H9 (cell line): ENCODE measurements at regions not wholly inside any gene's neighbourhood (a gene's known extent, or its start where the extent isn't known, plus 50 kb on each side); places are given as distances from the start of the nearest gene placed in this dataset.

ENCODE experiments used
- DNase-seq: peaks from one replicate; pipeline ENCODE4 v3.0.0-alpha.2; 2017
- H2AFZ ChIP-seq: one replicate; pipeline ENCODE4 v1.6.1; 2013; ENCODE audit warnings: mild to moderate bottlenecking, low read length, control low read depth, moderate library complexity
- H2AK5ac ChIP-seq: 2 replicates; pipeline ENCODE4 v1.6.1; 2013; ENCODE audit warnings: low read length, control low read depth, mixed read lengths; ENCODE audit not compliant: insufficient read length
- H2BK120ac ChIP-seq: one replicate; pipeline ENCODE4 v1.6.1; 2013; ENCODE audit warnings: low read depth, mild to moderate bottlenecking, low read length, control low read depth, inconsistent platforms; ENCODE audit not compliant: poor library complexity, severe bottlenecking
- H2BK12ac ChIP-seq: 2 replicates; pipeline ENCODE4 v1.6.1; 2013; ENCODE audit warnings: low read length, control low read depth, mixed read lengths, low read depth; ENCODE audit not compliant: insufficient read length
- H2BK15ac ChIP-seq: 2 replicates; pipeline ENCODE4 v1.6.1; 2013; ENCODE audit warnings: low read depth, low read length, control low read depth
- H2BK20ac ChIP-seq: one replicate; pipeline ENCODE4 v1.6.1; 2013; ENCODE audit warnings: low read depth, mild to moderate bottlenecking, low read length, control low read depth, inconsistent platforms; ENCODE audit not compliant: poor library complexity, severe bottlenecking
- H2BK5ac ChIP-seq: 2 replicates; pipeline ENCODE4 v1.6.1; 2013; ENCODE audit warnings: low read length, control low read depth, mixed read lengths; ENCODE audit not compliant: insufficient read length
- H3K14ac ChIP-seq: 2 replicates; pipeline ENCODE4 v1.6.1; 2013; ENCODE audit warnings: low read length, control low read depth; ENCODE audit not compliant: insufficient read depth
- H3K18ac ChIP-seq: 2 replicates; pipeline ENCODE4 v1.6.1; 2013; ENCODE audit warnings: low read depth, mild to moderate bottlenecking, mixed read lengths, low read length, control low read depth; ENCODE audit not compliant: insufficient read length
- H3K23ac ChIP-seq: 2 replicates; pipeline ENCODE4 v1.6.1; 2013; ENCODE audit warnings: low read length, control low read depth, mixed read lengths, low read depth; ENCODE audit not compliant: insufficient read length
- H3K23me2 ChIP-seq: 2 replicates; pipeline ENCODE4 v1.6.1; 2013; ENCODE audit warnings: low read depth, mild to moderate bottlenecking, mixed read lengths, low read length, control low read depth; ENCODE audit not compliant: insufficient read length, poor library complexity, severe bottlenecking
- H3K27ac ChIP-seq: 2 replicates; pipeline ENCODE4 v1.5.1; 2013; ENCODE audit warnings: low read length, control low read depth, mixed read lengths, low read depth; ENCODE audit not compliant: insufficient read length
- H3K27me3 ChIP-seq: 2 replicates; pipeline ENCODE4 v1.6.1; 2013; ENCODE audit warnings: low read length, control low read depth, inconsistent platforms; ENCODE audit not compliant: insufficient read depth
- H3K4ac ChIP-seq: 2 replicates; pipeline ENCODE4 v1.6.1; 2013; ENCODE audit warnings: low read depth, mild to moderate bottlenecking, control low read depth, inconsistent platforms, low read length, moderate library complexity
- H3K4me1 ChIP-seq: 2 replicates; pipeline ENCODE4 v1.6.1; 2013; ENCODE audit warnings: low read length, control low read depth, inconsistent platforms; ENCODE audit not compliant: insufficient read depth
- H3K4me2 ChIP-seq: 2 replicates; pipeline ENCODE4 v1.6.1; 2013; ENCODE audit warnings: low read length, control low read depth, mixed read lengths; ENCODE audit not compliant: insufficient read length, insufficient read depth
- H3K56ac ChIP-seq: 2 replicates; pipeline ENCODE4 v1.6.1; 2013; ENCODE audit warnings: low read depth, mild to moderate bottlenecking, mixed read lengths, low read length, control low read depth; ENCODE audit not compliant: insufficient read length
- H3K79me1 ChIP-seq: 2 replicates; pipeline ENCODE4 v1.6.1; 2013; ENCODE audit warnings: low read depth, mild to moderate bottlenecking, moderate library complexity, low read length, control low read depth, inconsistent platforms; ENCODE audit not compliant: insufficient read depth, poor library complexity, severe bottlenecking
- H3K79me2 ChIP-seq: 2 replicates; pipeline ENCODE4 v1.6.1; 2013; ENCODE audit warnings: low read length, control low read depth, inconsistent platforms; ENCODE audit not compliant: insufficient read depth
- H3K9ac ChIP-seq: 2 replicates; pipeline ENCODE4 v1.6.1; 2013; ENCODE audit warnings: low read length, control low read depth, mixed read lengths; ENCODE audit not compliant: insufficient read length; ENCODE audit errors: extremely low read depth
- H3K9me3 ChIP-seq: one replicate; pipeline ENCODE4 v1.6.1; 2013; ENCODE audit warnings: low read depth, low read length, inconsistent platforms; ENCODE audit not compliant: control insufficient read depth
- H3T11ph ChIP-seq: one replicate; pipeline ENCODE4 v1.6.1; 2013; ENCODE audit warnings: mild to moderate bottlenecking, low read length, control low read depth, inconsistent platforms
- H4K20me1 ChIP-seq: one replicate; pipeline ENCODE4 v1.6.1; 2013; ENCODE audit not compliant: control insufficient read depth, insufficient read length, insufficient read depth
- H4K5ac ChIP-seq: 2 replicates; pipeline ENCODE4 v1.6.1; 2013; ENCODE audit warnings: low read depth, mild to moderate bottlenecking, mixed read lengths, low read length, control low read depth; ENCODE audit not compliant: insufficient read length
- H4K8ac ChIP-seq: replicated peaks from 2 replicates; pipeline ENCODE4 v1.6.1; 2013; ENCODE audit warnings: low read length, control low read depth, mixed read lengths, low read depth; ENCODE audit not compliant: insufficient read length
- H4K91ac ChIP-seq: 2 replicates; pipeline ENCODE4 v1.6.1; 2013; ENCODE audit warnings: low read depth, mild to moderate bottlenecking, moderate library complexity, mixed read lengths, low read length, control low read depth; ENCODE audit not compliant: insufficient read length
- H3K27ac Mint-ChIP-seq, 3 experiments: 2 replicates in 2 of 3; 3 replicates in 1 of 3; pipeline ENCODE4 v1.8.0; 2020 to 2021; ENCODE audit warnings: mixed read lengths in 3 of 3, mild to moderate bottlenecking in 1 of 3, moderate library complexity in 1 of 3
- H3K27me3 Mint-ChIP-seq: 2 replicates; pipeline ENCODE4 v1.8.0; 2021; ENCODE audit warnings: low read depth, mild to moderate bottlenecking, moderate library complexity, mixed read lengths
- H3K36me3 Mint-ChIP-seq, 3 experiments: 2 replicates in 2 of 3; 3 replicates in 1 of 3; pipeline ENCODE4 v1.8.0; 2020 to 2021; ENCODE audit warnings: low read depth in 3 of 3, mixed read lengths in 3 of 3; ENCODE audit not compliant: insufficient read depth in 1 of 3
- H3K4me1 Mint-ChIP-seq, 2 experiments: 2 replicates each; pipeline ENCODE4 v1.8.0; 2020; ENCODE audit warnings: mixed read lengths in 2 of 2
- H3K4me3 Mint-ChIP-seq, 2 experiments: 2 replicates in 1 of 2; 3 replicates in 1 of 2; pipeline ENCODE4 v1.8.0; 2020 to 2021; ENCODE audit warnings: mild to moderate bottlenecking in 2 of 2, mixed read lengths in 2 of 2, moderate library complexity in 1 of 2
- H3K9me3 Mint-ChIP-seq, 2 experiments: 2 replicates in 1 of 2; 3 replicates in 1 of 2; pipeline ENCODE4 v1.8.0; 2020; ENCODE audit warnings: mild to moderate bottlenecking in 2 of 2, mixed read lengths in 2 of 2, moderate library complexity in 1 of 2
- WGBS: extraction: QIAGEN DNeasy Blood & Tissue Kit; methylation state at CpG from one replicate; pipeline ENCODE4 v1.1.7; 2013; ENCODE audit warnings: missing lambda C conversion rate, low lambda C conversion rate, mixed read lengths; ENCODE audit not compliant: insufficient read length; ENCODE audit errors: extremely low coverage; 5-methylcytosine and 5-hydroxymethylcytosine counted together
- TF ChIP-seq, protein P1 (sequence below): fragments of 200-600 bp; sonication (generic); conservative IDR thresholded peaks from 3 replicates; pipeline ENCODE4 v1.8.0; 2021; ENCODE audit warnings: antibody characterized with exemption, mild to moderate bottlenecking

GRCh38 chr12:91983935-91984334 is 161.7 kb downstream of the BTG1 start:
- Histone ChIP-seq H3K9me3 (no peaks in the 10 kb centered on the region), H3K27me3 (no peaks in the 10 kb centered on the region), H3K4me1 (no peaks in the 10 kb centered on the region), H4K8ac (no peak overlapping the region), H3K23me2 (no peaks in the 10 kb centered on the region), H2AFZ (no peak overlapping the region), H3K4me2 (no peak overlapping the region), H3K9ac (no peak overlapping the region), H4K91ac (no peak overlapping the region), H3K79me1 (no peaks in the 10 kb centered on the region), H4K20me1 (no peaks in the 10 kb centered on the region), H2BK120ac (no peak overlapping the region), H4K5ac (no peak overlapping the region), H3K56ac (no peak overlapping the region), H3T11ph (no peak overlapping the region), H3K18ac (no peak overlapping the region), H2AK5ac (no peak overlapping the region), H2BK20ac (no peak overlapping the region), H3K14ac (no peak overlapping the region), H3K27ac (no peak overlapping the region), H3K79me2 (no peaks in the 10 kb centered on the region), H3K4ac (no peak overlapping the region), H3K23ac (no peak overlapping the region), H2BK12ac (no peak overlapping the region), H2BK5ac (no peak overlapping the region), H2BK15ac (no peak overlapping the region)
- peaks cover 28 to 36% of the 10 kb centered on the region in 2 experiments for H3K4me1 Mint-ChIP-seq
- DNase-seq = no peak
- TF ChIP-seq, protein P1, sequence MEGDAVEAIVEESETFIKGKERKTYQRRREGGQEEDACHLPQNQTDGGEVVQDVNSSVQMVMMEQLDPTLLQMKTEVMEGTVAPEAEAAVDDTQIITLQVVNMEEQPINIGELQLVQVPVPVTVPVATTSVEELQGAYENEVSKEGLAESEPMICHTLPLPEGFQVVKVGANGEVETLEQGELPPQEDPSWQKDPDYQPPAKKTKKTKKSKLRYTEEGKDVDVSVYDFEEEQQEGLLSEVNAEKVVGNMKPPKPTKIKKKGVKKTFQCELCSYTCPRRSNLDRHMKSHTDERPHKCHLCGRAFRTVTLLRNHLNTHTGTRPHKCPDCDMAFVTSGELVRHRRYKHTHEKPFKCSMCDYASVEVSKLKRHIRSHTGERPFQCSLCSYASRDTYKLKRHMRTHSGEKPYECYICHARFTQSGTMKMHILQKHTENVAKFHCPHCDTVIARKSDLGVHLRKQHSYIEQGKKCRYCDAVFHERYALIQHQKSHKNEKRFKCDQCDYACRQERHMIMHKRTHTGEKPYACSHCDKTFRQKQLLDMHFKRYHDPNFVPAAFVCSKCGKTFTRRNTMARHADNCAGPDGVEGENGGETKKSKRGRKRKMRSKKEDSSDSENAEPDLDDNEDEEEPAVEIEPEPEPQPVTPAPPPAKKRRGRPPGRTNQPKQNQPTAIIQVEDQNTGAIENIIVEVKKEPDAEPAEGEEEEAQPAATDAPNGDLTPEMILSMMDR = no peak
- no peaks in the 10 kb centered on the region for H3K9me3 Mint-ChIP-seq
- no CpG with 5 or more reads among the region's 3 CpGs for WGBS
- H3K4me3 Mint-ChIP-seq = no peak overlapping the region
- H3K27ac Mint-ChIP-seq = no peak overlapping the region; a peak in 1 of 7 replicates
- no peaks in the 10 kb centered on the region for H3K36me3 Mint-ChIP-seq
- peaks cover 3% of the 10 kb centered on the region; the same call in 1 of the 2 replicates for H3K27me3 Mint-ChIP-seq
